GM12874 (cell line): ENCODE measurements at regions not wholly inside any gene's neighbourhood (a gene's known extent, or its start where the extent isn't known, plus 50 kb on each side); places are given as distances from the start of the nearest gene placed in this dataset.

Source experiments
- TF ChIP-seq, protein P1 (sequence below): IDR thresholded peaks from 2 replicates; pipeline ENCODE4 v1.5.1; 2011; ENCODE audit warnings: low read depth, mild to moderate bottlenecking, control low read depth, low read length, moderate library complexity; ENCODE audit not compliant: insufficient read depth

DNA sequence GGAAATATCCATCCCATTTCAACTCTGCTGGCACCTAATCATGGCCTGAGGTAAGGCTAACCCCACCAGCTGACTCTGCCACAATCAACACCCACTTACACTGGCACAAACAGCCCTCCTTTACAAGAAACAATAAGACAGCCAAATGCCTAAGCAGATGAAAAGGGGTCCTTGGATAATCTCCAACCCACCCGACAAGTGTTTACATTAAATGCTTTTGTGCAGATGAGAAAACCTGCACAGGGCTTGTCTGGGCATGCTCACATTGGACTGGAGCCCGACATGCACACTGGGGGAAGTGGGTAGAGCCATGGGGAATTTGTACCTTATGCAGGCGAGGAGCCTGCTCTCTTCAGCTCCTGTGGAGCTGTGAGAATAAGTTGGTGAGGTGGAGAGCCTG lies 138.9 kb upstream of the ITM2A start:
- TF ChIP-seq, protein P1, sequence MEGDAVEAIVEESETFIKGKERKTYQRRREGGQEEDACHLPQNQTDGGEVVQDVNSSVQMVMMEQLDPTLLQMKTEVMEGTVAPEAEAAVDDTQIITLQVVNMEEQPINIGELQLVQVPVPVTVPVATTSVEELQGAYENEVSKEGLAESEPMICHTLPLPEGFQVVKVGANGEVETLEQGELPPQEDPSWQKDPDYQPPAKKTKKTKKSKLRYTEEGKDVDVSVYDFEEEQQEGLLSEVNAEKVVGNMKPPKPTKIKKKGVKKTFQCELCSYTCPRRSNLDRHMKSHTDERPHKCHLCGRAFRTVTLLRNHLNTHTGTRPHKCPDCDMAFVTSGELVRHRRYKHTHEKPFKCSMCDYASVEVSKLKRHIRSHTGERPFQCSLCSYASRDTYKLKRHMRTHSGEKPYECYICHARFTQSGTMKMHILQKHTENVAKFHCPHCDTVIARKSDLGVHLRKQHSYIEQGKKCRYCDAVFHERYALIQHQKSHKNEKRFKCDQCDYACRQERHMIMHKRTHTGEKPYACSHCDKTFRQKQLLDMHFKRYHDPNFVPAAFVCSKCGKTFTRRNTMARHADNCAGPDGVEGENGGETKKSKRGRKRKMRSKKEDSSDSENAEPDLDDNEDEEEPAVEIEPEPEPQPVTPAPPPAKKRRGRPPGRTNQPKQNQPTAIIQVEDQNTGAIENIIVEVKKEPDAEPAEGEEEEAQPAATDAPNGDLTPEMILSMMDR, result no peak

DNA sequence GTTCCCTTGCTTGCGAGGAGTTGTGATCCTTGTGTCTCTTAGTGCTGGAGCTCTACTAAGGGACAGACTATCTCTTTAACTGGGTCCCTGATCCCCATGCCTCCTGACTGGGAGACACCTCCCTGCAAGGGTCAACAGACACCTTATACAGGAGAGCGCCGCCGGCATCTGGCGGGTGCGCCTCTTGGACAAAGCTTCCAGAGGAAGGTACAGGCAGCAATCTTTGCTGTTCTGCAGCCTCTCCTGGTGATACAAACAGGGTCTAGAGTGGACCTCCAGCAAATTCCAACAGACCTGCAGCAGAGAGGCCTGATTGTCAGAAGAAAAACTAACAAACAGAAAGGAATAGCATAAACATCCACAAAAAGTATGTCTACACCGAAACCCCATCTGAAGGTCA lies 115.6 kb upstream of the ITM2A start:
- TF ChIP-seq, protein P1, result no peak

DNA sequence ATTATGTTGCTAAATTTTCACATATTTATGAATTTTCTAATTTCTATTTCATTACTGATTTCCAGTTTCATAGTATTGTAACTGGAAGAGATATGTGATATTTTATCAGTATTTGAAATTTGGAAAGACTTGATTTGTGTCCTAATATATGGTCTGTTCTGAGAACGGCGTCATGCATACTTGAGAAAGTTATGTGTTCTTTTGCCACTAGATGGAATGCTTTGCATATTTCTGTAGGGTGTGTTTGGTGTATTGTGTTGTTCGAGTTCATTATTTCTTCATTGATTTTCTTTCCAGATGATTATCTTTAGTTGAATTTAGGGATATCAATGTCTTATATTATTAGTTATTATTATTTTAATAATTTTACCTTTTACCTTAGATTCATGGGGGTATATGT lies 110.6 kb upstream of the ITM2A start:
- TF ChIP-seq, protein P1, result no peak

DNA sequence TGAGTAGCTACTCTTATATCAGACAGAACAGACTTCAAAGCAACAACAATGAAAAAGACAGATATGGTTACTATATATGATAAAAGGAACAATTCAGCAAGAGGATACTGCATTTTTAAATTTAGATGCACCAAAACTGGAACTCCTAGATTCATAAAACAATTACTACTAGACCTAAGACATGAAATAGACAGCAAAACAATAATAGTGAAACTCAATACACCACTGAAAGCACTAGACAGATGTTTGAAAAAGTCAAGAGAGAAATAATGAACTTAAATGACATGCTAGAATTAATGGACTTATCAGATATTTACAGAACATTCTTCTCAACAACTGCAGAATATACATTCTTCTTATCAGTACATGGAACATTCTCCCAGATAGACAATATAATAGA lies 99.5 kb upstream of the ITM2A start:
- TF ChIP-seq, protein P1, result no peak

DNA sequence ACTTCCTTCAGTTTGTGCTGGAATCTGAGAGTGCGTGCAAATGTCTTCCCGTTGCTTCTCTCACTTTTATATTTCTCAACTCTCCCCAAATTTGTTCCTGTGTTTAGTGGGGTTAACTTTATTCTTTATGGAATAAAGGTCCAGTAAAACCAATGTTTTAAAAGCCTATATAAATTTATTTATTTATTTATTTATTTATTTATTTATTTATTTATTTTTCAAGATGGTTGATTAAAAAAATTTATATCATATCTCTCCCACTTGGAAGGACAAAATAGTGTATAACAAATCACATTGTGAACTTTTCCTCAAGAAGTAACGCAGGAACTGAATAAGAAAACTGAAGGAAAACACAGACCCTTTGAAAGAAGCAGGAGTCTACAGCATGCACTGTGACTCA lies 95.3 kb upstream of the ITM2A start:
- TF ChIP-seq, protein P1, result no peak

DNA sequence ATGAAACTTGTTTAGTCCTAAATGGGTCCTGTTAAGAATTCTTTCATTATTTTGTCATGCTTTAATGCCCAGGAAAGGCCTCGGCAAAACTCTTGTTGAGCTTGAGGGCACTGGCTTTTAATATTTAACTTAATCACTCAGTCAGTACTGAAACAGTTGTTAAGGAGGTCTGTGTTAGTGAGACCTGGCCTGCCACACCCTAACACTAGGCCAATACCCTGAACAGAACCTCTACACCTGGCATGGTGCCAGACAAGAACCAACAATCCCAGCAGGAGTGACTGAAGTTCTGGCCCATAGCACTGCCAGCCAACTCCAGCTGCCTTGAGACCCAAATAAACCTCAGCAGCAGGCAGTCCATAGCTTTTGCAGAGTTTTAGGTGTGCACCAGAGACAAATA lies 85.7 kb upstream of the ITM2A start:
- TF ChIP-seq, protein P1, result no peak

DNA sequence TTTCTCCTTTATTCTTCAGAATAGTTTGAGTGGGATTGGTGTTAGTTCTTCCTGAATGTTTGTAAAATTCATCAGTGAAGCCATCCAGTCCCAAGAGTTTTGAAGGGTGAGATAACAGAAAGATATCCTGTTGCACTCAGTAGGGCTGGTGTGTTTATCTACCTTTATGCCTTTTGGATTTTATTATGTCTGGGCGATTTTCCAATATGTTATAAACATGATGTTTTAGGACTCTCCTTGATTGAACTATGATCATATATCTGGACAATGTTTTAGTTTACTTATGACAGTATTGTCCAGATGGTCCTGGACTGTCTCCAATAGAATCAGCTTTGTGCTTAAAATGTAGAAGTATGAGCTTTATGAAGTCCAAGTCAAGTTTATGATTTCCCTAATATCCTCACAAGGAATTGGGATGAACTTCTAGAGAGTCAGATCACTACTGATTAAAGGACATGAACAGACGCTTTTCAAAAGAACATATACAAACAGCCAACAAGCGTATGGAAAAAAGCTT lies 77.6 kb upstream of the ITM2A start:
- TF ChIP-seq, protein P1, result no peak
